GM18502 (cell line): ENCODE measurements at regions not wholly inside any gene's neighbourhood (a gene's known extent, or its start where the extent isn't known, plus 50 kb on each side); places are given as distances from the start of the nearest gene placed in this dataset.
"Not testable (repeated sequence)": the region's sequence is repeated elsewhere in the genome, so short reads cannot be mapped to it uniquely, and the experiment has no call there.

Source experiments
- ATAC-seq: cut with Tn5 transposase; IDR thresholded peaks from one replicate; pipeline ENCODE4 v1.9.1; 2021; ENCODE audit warnings: mild to moderate bottlenecking; ENCODE audit not compliant: unreplicated experiment, poor library complexity

GRCh38 chr1:4161366-4162006 is 261.4 kb upstream of the C1orf174 start:
- no peak for ATAC-seq

DNA sequence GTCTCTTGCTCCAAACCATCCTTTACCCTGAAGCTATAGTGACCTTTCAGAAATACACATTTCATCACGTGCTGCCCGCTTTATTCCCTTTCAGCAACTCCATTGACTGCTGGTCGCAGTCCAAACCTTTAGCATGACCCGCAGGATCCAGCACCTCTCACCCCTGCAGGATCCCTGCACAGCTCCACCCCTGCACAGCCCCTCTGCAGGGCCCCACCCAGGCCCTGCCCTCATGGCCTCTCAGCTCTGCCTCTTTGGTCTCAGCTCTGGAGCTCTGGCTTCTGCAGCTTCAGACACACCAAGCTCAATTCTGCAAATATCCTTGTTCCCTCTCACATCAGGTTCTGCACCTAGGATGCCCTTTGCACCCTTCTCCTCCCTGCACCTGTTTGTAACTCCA is 264.9 kb upstream of the C1orf174 start:
- ATAC-seq, result no peak

GRCh38 chr1:4165686-4166300 is 265.7 kb upstream of the C1orf174 start:
- ATAC-seq, result no peak

- no peak for ATAC-seq
Measured at GRCh38 chr1:4166713-4167112, 266.6 kb upstream of the C1orf174 start.

DNA sequence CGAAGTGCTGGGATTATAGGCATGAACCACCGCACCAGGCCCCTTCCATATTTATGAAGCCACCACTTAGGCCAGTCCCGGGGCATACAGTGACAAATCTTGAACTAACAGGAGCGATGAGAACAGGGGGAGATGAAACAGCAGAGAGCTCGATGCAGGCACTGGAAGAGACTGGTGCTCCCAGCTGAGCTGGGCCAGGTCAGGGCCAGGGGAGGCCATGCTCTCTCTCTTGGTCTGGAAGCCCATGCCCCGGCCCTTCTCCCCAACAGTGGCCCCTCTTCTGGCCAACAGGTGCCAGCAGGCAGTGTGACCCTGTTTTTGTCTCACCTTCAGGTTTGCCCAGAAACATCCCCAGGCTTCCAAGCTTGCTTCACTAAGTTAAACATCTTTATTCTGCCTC is 269.9 kb upstream of the C1orf174 start:
- no peak for ATAC-seq

DNA sequence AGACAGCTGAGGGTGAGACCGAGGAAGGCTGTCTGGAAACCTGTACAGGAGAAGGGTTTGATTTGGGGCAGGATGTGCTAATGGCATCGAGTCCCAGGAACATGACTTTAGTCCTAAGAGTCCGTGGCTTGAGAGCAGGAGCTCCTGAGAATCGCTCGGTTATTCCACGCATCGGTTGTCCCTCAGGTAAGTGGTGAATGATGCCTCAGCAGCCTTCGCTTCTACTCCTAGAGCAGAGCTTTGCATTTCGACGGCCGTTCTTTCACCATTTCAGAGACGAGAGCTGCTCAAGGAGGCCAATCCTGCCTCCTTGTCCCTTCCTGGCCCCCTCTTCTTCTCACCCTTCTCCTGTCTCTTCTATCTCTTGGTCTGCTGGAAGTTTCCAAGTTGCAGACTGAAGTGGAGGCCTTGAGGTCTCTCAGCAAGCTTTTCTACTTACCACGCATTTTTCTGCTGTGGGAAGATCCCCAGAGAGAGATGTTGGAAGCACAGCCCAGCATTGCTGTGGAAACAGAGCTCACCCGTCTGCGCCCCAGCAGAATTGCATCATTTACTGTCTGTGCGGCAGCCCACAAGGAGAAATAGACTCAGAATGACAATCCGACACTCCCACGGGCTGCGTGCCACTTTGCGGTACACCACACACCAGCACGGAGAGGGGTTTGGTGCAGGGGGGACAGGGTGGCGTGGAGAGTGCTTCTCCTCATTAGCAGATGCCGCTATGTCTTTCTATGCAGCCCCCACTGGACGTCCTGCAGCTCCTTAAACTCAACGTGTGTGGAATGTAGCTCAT is 270.7 kb upstream of the C1orf174 start:
- no peak for ATAC-seq

GRCh38 chr1:4171480-4172450 is 271.7 kb upstream of the C1orf174 start:
- no peak for ATAC-seq

DNA sequence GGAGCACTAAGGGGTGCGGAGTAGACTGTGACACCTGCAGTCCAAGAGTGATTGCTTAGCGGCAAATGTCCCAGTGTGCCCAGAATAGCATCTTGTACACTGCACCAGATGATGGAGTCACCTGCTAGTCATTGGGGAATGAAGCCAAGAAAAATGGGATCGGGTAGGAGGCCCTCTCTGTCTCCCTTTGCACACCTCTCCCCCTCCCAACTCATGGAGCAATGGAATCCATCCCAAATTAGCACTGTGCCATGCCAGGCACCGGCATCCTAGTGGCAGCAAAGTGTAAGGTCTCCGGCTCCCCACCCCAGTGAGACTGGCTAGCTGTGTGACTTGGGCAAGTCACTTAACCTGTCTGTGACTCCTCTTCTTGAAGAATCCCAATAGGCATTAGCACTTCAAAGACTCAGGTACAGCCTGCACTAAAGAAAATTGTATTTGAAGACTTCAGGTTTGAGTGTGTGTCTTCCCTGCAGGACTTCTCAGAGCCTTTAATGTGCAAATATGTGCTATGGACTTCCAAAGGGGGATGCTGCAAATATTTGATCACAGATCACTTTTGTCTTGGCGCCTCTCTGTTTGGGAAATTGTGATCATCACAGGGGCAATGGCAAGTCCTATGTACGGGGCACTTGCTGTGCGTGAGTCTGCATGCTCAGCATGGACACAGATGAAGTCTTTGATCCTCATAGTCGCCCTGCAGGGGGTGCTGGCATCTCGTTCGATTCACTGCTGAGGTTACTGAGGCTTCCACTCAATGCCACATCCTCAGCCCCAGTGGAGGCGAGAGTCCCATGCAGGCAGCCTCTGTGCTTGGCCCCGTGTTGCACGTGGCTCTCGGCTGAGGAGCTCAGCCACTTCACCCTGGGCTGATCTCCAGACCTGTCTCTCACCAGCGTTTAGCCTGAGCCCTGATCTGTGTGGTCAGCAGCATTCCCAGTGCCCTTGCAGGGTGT is 272.9 kb upstream of the C1orf174 start:
- no peak for ATAC-seq

DNA sequence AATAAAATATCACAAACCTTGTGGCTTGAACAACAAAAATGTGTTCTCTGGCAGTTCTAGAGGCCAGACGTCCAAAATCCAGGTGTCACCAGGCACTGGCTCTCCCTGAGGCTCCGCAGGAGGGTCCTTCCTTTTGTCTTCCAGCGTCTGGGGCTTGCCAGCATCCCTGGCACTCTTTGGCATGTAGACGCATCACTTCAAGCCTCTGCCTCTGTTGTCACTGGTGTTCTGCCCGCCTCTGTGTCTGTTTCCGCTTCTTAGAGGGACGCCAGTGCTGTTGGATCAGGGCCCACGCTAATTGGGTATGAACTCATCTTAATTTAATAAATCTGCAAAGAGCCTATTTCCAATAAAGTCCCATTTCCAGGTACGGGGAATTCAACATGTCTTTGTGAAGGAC is 273.7 kb upstream of the C1orf174 start:
- no peak for ATAC-seq

GRCh38 chr1:4174291-4175200 is 274.5 kb upstream of the C1orf174 start:
- no peak for ATAC-seq

DNA sequence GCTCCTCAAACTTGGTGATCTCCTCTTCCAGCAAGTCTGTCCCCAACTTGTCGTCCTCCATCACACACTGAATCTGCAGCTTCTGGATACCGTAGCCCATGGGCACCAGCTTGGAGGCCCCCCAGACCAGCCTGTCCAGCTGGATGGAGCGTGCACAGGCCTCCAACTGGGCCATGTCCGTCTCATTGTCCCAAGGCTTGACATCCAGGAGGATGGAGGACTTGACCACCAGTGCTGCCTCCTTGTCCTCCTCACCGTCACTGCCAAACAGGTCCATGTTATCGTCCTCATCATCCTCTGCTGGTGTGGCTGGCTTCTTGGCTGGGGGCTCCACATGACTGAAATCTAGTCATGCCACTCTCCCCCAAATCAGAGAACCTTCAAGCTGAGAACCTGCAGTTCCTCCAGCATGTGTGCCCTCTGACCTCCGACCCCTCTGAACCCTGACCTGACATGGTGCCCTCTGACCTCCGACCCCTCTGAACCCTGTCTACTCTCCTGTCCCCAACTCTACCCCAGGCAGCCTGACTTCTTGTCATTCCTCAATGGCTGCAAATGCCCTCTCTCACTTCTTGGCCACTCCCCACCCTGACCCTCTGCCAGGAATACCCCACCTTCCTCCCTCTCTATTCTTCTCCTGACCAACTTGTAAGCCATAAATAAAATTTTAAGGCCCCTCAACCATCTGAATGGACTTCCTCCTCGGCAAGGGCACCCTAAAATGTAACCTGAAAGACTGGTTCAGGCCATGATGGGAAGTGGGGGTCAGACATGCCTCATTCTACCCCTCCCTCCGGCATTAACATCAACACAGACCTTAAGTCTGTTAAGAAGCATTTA is 275.7 kb upstream of the C1orf174 start:
- ATAC-seq, result no peak

DNA sequence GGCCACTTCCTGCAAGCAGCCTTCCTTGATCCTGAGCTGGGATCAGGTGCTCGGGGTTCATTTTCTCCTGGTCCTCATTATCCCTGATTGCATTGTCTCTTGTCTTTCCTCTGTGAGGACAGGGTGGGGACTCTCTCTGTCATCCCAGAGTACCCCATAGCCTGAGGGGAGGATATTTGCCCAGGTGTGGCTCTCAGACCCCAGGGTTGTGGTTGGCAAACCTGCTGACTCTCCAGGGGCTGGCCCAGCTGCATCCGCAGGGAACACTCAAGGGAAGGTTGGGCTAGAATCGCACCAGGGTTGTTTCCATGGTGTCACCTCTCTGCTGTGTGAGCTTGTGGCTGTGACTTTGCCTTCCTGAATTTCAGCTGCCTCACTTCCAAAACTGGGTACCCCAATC is 276.8 kb upstream of the C1orf174 start:
- ATAC-seq, result no peak

DNA sequence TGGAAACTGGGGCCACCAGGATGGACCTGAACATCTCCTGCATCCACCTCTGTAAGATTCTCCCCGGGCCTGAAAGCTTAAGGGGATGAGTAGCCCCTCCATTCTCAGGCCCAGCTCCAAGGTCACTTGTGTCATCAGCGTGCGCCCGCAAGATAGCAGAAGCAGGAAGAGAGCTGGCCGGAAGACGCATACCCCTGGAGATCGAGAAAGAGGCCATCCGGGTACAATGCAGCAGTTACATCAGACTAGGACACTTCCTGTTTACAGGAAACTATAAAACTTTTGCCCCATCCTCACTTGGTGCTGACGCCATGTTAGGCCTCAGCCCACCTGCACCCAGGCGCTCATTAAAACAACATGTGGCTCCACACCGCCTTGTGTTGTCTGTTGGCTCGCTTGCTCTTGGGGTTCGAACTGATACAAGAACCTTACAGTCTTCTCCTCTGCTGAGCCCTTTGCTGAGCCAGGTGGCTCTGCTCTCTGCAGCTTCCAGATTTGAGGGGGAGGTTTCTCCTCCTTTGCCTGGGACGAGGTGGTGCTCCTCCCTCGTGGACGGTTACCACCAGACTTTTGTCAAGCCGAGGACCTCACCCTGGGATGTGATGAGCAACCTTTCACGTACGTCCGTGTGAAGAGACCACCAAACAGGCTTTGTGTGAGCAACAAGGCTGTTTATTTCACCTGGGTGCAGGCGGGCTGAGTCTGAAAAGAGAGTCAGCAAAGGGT is 277.5 kb upstream of the C1orf174 start:
- no peak for ATAC-seq

DNA sequence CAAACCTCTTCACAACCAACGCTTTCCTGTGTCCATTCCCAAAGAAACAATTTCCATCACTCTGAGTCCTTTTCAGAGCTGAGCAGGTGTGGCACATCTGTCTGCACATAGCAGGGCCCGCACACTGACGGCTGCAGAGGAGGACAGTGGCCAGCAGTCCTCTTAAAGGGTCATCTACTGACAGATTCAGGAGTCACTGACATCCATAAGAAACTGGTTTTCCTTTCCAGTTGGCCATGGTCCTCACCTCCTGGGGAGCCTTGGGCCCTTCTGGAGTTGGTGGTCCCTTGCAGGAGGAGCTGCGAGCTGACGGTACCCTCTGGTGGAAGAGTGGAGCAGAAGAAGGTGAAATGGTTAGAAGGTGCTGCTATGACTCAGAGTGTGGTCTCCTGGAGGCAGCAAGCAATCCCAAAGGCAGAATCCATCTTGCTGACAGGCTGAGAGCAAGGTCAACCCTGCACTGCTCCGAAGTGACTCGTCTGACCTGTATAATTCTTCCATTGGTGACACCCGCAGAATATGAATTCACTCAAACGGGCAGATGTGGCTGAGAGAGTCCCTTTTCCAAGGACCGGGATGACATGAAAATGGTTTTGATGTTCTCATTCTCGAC is 278.5 kb upstream of the C1orf174 start:
- ATAC-seq, result no peak

GRCh38 chr1:4179914-4180735 is 280.1 kb upstream of the C1orf174 start:
- no peak for ATAC-seq

DNA sequence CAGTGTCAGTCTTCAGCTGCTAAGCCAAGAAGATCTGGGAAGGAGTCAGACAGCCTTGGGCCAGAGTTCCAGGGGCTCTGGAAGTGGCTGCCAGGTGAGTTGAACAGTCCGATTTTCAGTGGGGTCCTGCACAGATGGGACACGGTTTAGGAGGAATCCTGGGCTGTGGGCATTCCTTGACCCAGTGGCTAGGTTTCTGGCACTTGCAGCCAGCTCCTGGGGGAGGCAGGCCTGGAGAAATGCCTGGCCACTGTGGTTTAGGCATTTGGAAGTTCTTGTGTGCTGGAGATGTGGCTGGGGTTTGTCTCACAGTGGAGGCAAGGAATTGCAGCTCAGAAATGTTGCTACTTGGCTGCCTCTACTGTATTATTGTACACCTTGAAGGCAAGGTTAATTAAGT is 286.4 kb upstream of the C1orf174 start:
- not testable (repeated sequence) for ATAC-seq
